Hepatic stellate cell (primary cell): ENCODE measurements at regions not wholly inside any gene's neighbourhood (a gene's known extent, or its start where the extent isn't known, plus 50 kb on each side); places are given as distances from the start of the nearest gene placed in this dataset.
"Not testable (repeated sequence)": the region's sequence is repeated elsewhere in the genome, so short reads cannot be mapped to it uniquely, and the experiment has no call there.

ENCODE experiments used
- DNase-seq: peaks from one replicate; pipeline ENCODE4 v3.0.0; 2011; ENCODE audit warnings: low spot score

- DNase-seq, result no peak
Observed at GRCh38 chrX:40950546-40950945, 134.7 kb upstream of the USP9X start.

GRCh38 chrX:40951407-40951806 lies 133.8 kb upstream of the USP9X start:
- DNase-seq, result not testable (repeated sequence)

- no peak for DNase-seq
Observed at GRCh38 chrX:40952855-40953254, 132.4 kb upstream of the USP9X start.

GRCh38 chrX:40953369-40953768 lies 131.9 kb upstream of the USP9X start:
- DNase-seq, result no peak

GRCh38 chrX:40960041-40960440 lies 125.2 kb upstream of the USP9X start:
- no peak for DNase-seq

- DNase-seq, result no peak
Observed at GRCh38 chrX:40962793-40963407, 122.3 kb upstream of the USP9X start.

GRCh38 chrX:40964008-40964407 lies 121.2 kb upstream of the USP9X start:
- no peak for DNase-seq

- no peak for DNase-seq
Observed at GRCh38 chrX:40964633-40965586, 120.3 kb upstream of the USP9X start.

GRCh38 chrX:40966213-40966820 lies 118.9 kb upstream of the USP9X start:
- no peak for DNase-seq

GRCh38 chrX:40968180-40968579 lies 117.1 kb upstream of the USP9X start:
- no peak for DNase-seq

- no peak for DNase-seq
Observed at GRCh38 chrX:40971736-40972135, 113.5 kb upstream of the USP9X start.

GRCh38 chrX:40973619-40974018 lies 111.6 kb upstream of the USP9X start:
- no peak for DNase-seq

- no peak for DNase-seq
Observed at GRCh38 chrX:40975951-40976350, 109.3 kb upstream of the USP9X start.

- no peak for DNase-seq
Observed at GRCh38 chrX:40976981-40977380, 108.3 kb upstream of the USP9X start.

GRCh38 chrX:40984962-40985361 lies 100.3 kb upstream of the USP9X start:
- no peak for DNase-seq

GRCh38 chrX:40987413-40987812 lies 97.8 kb upstream of the USP9X start:
- DNase-seq, result no peak

- no peak for DNase-seq
Observed at GRCh38 chrX:40988100-40988499, 97.1 kb upstream of the USP9X start.

- DNase-seq, result not testable (repeated sequence)
Observed at GRCh38 chrX:40993395-40993794, 91.8 kb upstream of the USP9X start.

GRCh38 chrX:40996886-40997530 lies 88.2 kb upstream of the USP9X start:
- peak; percentile 37 for DNase-seq

- DNase-seq, result no peak
Observed at GRCh38 chrX:40998123-40998522, 87.1 kb upstream of the USP9X start.

- DNase-seq, result no peak
Observed at GRCh38 chrX:41001327-41001726, 83.9 kb upstream of the USP9X start.

GRCh38 chrX:41002026-41002425 lies 83.2 kb upstream of the USP9X start:
- no peak for DNase-seq
